Ovary (tissue), 3 donors: ENCODE measurements at regions not wholly inside any gene's neighbourhood (a gene's known extent, or its start where the extent isn't known, plus 50 kb on each side); places are given as distances from the start of the nearest gene placed in this dataset.

ENCODE experiments used
- CTCF ChIP-seq, 3 donors: fragments of 450-650 bp in 2 of 3; fragments of 200-600 bp in 1 of 3; IDR thresholded peaks; one replicate each; pipeline versions ENCODE4 v1.5.1 to v1.8.0; 2016 to 2022; ENCODE audit warnings: antibody characterized with exemption in 3 of 3, mild to moderate bottlenecking in 1 of 3
- EP300 ChIP-seq: sonication (generic); formaldehyde crosslinking; IDR thresholded peaks from one replicate; pipeline ENCODE4 v1.6.1; 2017; ENCODE audit warnings: antibody characterized with exemption
- POLR2A ChIP-seq: fragments of 450-650 bp; IDR thresholded peaks from one replicate; pipeline ENCODE4 v1.6.1; 2017; ENCODE audit warnings: antibody characterized with exemption, mild to moderate bottlenecking, moderate library complexity
- donor health status: DM: no; HTN: no; CAD: no.

GRCh38 chrX:124529786-124530185, 183.4 kb downstream of the SH2D1A start:
- TF ChIP-seq CTCF (IDR thresholded peaks at IDR 0.05), result no peak
- no peak for TF ChIP-seq POLR2A
- no peak for TF ChIP-seq EP300
